ENCODE measurements at regions not wholly inside any gene's neighbourhood (a gene's known extent, or its start where the extent isn't known, plus 50 kb on each side); places are given as distances from the start of the nearest gene placed in this dataset.
"Not testable (repeated sequence)": the region's sequence is repeated elsewhere in the genome, so short reads cannot be mapped to it uniquely, and the experiment has no call there.

DNA sequence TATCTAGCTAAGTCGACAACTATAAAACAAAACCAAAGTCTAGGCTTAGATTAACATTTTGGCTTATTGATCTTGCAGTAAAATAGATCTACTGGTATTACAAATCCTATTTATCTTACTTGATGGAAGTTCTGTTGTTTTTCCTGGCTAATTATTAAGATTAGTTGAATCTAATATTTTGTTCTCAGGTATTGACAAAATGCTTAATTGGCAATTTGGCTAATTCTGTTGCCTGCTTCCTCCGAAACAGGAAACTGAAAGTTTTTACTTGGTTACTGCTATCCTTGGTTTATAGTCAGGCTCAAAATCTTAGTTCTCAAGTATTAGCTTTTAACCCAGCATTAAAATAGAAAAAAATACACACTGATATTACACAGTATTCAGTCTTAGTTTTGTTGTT lies 820.5 kb downstream of the NR2F1-AS1 start:
- no peak for DNase-seq

DNA sequence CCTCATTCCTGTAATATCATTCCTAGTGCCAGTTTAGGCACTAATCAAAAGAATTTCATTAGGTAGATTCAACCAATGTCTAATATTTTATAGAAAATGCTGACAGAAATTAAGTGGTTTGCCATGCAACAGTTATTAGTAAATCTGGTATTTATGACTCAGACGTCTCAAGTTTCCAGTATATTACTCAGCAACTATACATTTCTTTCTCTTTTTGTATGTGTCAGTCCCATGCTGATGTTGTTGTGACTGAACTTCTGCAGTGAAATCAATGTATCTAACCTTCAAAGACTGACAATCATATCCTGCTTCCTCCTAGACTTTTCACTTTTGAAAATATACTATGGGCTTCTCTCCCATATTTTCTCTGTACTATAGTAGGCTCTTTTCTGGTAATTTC lies 822.5 kb downstream of the NR2F1-AS1 start:
- DNase-seq = no peak

DNA sequence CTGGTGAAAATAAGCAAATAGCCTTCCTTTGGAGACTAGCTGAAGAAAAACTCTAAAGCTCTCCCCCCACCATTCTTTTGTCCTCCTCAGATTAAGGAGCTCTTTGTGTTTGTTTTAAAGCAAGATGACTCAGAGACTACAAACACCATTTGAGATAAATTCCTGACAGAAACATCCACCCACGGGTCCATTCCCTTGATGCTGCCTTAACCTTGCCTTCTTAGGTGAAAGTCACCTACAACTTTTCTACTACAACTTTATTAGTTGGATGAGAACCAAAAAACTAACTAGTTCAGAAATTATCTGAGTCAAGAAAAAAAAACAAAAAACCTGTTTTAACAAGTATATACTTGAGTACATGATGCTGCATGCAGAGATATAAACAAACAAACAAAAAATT lies 831.1 kb downstream of the NR2F1-AS1 start:
- DNase-seq = no peak

DNA sequence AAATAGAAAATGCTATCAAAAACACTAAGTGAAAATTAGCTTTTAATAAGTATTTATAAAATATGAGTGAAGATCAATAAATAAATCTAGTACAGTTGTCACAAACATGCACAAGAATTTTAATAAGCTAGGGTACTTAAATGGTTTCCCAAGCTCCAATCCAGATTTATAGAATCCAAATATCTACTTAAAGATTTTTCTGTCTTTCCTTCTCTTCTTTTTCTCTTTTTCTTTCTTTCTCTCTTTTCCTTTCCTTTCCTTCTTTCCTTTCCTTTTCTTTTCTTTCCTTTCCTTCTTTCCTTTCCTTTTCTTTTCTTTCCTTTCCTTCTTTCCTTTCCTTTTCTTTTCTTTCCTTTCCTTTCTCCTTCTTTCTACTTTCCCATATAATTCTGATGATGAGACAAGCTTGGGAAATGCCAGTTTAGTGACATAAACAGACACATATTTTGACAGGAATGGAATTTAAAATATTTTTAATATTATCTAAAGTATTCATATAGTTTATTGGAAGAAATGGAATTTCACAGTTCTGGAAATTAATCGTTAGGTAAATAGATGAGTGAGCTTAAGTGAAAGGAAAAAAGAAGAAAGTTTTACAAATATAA lies 832.8 kb downstream of the NR2F1-AS1 start:
- DNase-seq = no peak

DNA sequence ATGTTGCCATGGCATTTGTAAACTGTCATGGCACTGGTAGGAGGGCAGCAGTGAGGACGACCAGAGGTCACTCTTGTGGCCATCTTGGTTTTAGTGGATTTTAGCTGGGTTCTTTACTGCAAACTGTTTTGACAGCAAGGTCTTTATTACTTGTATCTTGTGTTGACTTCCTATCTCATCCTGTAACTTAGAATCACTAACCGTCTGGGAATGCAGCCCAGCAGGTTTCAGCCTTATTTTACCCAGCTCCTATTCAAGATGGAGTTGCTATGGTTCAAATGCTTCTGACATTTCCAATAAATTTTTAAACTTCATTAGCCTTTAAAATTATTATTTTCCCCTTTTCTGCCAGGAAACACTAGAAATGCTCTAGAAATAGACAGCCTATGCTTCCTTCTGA lies 839.1 kb downstream of the NR2F1-AS1 start:
- no peak for DNase-seq

DNA sequence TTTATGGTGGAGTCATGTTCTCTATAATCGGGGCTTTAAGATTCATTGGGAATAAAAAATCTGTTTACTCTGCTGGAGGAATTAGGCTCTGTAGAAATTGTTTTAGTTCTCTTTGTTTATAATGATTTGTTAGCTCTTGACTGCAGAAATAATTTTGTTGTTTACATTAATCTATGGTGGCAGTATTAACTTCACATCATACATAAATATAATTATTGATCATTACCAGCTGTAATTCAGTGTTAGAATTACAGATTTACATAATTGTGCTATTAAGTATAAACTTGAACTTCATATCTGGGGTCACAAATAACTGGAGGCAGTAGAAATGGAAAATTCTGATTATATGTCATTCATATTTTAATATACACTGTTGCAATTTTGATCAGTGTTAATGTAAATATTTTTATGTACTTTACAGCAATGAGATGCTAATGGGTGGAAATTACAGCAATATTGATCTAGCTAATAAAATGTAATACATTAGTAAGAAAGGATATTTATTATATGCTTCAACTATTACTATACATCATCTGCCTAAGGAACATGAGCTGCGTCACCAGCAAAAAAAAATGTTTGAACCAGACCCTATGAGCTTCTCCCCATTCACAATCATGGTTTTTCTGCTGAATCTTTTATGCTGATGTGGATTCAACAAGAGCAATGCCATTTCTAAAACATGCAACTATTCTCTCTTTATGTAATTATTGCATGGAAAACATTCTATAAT lies 846.6 kb downstream of the NR2F1-AS1 start:
- DNase-seq = no peak

DNA sequence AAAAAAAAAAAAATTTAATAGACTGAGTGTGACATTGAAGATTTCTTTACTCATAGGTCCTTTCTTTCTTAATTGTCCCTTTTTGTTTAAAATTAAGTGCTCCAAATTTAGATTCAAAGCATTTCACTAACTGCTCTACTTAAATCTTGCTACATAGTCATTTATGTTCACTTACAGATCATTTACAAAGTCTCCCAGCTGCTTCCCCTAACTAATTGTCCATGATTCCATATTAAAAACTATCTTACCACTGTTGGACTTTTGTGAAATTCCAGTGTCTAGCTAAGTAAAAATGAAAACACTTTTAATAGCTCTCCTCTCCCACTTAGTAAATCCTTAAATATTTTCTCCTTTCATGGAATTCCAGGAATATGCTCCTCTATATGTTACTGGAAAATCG lies 850.5 kb downstream of the NR2F1-AS1 start:
- DNase-seq = no peak

DNA sequence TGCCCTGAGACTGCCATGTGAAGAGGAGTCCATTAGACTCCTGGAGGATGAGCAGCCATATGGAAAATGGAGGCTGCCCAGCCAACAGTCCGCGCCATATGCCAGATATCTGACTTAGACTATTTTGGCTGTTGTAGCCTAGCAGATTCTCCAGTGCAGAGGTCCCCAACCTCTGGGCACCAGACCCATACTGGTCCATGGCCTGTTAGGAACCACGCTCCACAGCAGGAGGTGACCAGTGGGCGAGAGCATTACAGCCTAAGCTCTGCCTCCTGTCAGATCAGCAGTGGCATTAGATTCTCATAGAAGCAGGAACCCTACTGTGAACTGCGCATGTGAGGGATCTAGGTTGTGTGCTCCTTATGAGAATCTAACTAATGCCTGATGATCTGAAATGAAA lies 851.9 kb downstream of the NR2F1-AS1 start:
- no peak for DNase-seq

DNA sequence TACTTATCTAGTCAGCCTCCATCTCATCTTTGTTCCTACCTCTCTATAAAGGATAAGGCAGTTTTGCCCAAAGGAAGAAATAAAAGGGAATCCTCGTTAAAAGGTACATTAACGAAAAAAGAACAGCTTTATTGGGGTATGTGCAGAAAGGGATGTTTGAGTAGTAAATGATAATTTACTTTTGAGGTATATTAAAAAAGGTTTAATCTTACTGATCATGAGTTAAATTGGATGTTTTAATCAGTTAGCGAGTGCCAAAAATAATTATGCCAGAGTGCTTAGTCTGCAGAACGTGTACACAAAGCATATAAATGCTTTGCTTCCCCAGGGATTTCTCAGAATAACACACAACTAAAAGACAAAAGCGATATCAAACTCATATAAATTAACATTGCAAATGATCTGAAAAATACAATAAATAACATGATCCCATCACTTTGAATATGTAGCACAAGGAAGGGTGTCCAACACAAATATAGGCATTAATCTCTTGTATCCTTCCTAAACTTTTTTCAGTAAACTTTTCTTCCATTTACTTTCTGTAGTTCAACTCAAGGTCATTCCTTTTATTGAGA lies 865.0 kb downstream of the NR2F1-AS1 start:
- DNase-seq = no peak

DNA sequence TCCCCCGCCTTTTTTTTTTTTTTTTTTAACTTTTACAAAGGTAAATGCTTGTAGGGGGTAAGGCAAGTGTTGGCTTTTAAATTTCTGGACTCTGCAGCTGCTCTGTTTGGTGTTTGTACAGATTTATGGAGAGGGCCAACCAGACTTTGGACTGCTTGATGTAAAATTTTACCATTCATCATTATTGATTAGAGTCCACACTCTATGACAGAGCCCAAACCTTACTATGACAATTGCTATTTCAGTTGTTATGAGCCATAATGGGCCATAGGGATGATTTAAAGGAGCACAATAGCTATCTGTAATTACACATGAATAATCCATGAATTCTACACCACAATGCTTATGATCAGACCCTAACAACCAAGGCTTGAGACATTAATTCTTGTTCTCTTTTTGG lies 867.2 kb downstream of the NR2F1-AS1 start:
- DNase-seq = no peak

DNA sequence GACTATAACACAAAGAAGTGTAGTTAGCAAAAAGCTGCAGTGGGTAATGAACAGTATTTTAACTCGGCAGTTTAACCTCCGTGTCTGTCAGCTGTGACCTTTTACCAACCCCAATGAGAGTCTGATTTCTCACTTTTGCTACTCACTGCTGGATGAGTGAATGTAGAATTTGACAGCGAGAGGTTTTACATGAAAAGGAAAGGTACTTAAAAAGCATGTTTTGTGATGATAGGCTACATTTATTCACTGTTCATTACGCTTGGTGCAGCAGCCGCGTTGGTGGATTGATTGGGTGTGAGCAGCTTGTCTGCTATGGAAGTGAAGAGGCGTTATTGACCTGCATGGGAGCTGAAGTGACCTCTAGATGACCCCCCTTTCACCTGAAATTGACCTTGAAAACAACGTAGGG lies 867.7 kb downstream of the NR2F1-AS1 start:
- no peak for DNase-seq

DNA sequence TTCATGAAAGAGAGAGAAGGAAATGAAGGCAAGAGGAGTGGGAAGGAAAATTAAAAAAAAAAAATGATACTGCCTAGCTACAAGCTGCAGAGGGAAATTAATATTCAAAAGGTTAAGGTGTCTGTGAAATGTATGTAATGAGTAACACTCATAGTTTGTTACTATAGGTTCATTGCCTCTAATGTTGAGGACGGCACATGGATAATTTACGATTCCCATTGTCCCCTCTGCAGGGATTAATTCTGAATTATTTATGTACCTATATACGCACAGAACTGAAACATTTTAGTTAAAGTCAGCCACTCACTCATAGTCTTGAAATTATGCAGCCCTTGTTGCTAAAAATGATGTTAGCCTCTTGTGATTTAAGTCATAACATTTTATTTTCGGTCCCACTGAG lies 869.1 kb downstream of the NR2F1-AS1 start:
- no peak for DNase-seq

DNA sequence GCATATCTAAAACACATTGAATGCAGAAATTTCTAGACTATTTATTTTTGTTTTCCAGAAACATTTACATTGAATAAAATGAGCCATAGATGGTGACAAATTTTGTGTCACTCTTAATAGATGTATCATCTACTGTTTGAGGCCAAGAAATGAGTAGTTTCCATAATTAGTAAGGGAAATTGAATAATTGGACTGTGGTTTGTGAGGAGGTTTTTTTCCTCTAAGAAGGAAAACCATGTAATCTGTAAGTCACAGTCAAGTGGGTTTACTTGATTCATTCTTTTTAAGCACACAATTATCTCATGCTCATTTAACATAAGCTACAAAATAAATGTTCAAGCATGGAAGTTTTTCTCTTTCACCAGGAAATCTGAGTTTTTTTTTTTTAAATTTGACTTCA lies 876.4 kb downstream of the NR2F1-AS1 start:
- DNase-seq = no peak

DNA sequence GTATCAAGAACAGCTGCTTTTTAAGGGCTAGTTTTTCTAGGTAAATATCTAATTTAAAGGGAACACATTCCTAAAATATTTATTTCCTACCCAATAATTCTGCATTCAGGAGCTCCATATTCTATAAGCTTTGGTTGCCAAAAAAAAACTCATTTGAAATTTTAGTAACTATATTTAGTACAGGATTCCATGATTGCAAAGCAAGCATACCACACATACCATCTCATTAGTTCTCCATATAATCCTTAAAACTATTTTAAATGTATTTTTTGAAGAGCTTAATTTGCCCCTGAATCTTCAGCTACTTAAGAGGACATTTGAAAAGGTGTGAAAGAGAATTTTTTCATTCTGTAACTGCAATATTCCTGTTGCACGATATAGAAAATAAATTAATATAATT lies 877.0 kb downstream of the NR2F1-AS1 start:
- no peak for DNase-seq

DNA sequence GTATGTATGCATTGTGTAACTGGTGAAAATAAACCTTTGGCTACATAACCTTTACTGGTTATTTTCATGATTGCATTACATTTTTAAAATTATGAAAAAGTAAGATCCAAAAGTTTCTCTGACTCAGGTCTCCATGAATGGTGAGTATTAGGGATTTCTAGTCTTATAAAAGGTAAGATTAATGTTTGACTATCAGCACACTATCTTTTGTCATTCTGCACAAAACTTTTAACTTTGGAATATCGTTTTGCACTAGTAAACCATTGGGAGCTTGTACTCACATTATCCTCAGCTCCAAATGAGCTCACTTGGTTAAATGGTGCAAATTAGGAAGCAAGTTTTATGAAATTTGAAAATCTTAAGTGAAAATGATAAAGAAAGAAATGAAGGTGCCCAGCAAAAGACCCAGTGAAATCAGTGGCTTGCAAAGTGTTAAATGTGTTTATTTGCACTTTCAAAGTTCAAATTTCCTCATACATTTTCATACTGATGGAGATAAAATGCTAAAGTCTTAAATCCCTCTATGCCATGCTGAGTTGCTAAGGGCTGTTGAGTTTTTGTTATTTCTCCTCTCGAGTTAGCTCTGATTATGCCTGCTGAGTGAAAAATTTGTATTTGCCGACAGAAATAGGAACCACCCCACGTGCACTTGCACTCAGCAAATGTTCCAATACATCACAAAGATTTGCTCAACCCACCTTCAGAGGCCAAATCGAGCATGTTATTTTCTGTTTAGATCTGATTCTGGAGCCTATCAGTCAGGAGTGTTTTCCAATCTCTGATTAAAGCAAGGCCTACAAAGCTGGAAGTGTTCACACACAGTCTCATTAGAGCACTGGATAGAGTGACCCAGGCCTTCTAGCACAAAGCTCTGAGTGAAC lies 885.7 kb downstream of the NR2F1-AS1 start:
- DNase-seq = no peak

DNA sequence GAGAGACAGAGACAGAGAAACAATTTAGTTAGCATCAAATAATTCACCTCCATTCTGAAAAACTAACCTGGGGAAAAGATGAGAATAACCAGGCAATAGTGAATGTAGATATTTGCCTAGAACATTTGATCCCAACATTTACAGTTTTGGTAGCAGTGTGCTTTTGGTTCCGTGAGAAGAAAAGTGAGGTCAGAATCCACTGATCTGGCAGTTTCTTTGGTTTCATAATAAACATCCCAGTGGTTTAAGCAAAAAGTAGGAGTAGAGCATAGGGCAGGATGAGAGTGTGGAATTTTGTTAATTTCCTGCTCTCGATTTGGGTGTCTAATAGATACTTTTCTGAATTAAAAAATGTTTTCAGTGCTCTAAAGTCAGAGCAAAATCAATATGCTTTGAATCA lies 887.0 kb downstream of the NR2F1-AS1 start:
- DNase-seq = no peak

DNA sequence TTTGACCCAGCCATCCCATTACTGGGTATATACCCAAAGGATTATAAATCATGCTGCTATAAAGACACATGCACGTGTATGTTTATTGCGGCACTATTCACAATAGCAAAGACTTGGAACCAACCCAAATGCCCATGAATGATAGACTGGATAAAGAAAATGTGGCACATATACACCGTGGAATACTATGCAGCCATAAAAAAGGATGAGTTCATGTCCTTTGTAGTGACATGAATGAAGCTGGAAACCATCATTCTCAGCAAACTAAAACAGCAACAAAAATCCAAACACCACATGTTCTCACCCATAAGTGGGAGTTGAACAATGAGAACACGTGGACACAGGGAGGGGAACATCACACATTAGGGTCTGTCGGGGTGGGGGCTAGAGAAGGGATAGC lies 889.1 kb downstream of the NR2F1-AS1 start:
- not testable (repeated sequence) for DNase-seq

DNA sequence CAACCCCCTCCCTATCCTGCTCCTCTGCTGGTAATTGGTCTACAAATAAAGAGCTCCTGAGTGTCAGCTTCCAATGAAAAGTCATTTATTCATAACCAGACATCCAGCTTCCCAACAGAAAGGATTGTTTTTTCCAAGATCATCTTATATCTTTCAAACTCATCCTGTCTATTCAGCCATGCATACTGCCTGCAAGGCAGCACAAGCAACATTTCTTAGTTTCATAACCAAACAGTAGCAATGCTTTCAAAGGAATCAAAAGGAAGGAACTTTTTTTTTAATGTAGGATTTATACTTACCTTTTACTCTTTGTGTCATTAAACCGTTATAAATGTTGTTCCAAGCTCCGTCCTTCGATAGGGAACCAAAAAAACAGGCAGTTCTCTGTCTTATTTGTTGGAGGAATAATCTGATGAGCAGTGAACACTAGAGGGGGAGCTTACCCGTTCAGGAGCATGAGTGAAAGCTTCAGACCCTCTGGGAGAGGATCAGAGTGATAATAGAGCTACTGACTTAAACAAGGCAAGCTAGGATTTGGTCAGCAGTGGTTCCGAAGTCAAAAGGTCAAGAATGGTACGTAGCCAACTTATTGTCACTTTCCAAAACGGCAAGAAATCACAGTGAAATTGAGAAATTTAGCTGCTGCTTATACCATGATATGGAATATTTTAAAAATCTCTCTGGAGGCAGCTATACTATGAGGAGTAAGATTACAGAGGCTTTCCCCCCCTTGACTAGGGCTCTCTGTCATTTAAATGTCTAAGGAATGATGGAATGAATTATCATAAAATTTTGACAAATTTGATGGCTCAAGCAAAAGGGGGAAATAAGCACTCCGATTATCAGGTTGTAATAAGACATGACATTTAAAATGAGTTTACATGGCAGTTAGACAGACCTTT lies 892.9 kb downstream of the NR2F1-AS1 start:
- no peak for DNase-seq

DNA sequence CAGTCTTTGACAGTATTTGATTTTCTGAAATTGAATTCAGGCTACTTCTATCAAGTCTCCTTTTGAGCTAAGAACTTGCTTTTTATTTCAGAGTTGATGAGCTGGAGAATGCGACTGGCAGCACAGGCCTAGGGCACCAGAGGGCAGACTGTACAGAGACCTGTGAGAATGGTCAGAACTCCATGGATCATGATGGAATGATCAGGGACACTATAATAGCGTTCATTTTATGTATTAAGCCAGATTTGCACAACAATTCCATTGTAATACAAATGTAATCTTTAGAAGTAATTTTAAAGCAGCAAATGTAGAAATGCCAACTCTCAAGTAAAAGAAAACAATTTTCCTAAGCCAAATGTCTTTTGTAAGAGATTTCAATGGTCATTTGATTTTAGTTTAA lies 902.4 kb downstream of the NR2F1-AS1 start:
- DNase-seq = no peak

DNA sequence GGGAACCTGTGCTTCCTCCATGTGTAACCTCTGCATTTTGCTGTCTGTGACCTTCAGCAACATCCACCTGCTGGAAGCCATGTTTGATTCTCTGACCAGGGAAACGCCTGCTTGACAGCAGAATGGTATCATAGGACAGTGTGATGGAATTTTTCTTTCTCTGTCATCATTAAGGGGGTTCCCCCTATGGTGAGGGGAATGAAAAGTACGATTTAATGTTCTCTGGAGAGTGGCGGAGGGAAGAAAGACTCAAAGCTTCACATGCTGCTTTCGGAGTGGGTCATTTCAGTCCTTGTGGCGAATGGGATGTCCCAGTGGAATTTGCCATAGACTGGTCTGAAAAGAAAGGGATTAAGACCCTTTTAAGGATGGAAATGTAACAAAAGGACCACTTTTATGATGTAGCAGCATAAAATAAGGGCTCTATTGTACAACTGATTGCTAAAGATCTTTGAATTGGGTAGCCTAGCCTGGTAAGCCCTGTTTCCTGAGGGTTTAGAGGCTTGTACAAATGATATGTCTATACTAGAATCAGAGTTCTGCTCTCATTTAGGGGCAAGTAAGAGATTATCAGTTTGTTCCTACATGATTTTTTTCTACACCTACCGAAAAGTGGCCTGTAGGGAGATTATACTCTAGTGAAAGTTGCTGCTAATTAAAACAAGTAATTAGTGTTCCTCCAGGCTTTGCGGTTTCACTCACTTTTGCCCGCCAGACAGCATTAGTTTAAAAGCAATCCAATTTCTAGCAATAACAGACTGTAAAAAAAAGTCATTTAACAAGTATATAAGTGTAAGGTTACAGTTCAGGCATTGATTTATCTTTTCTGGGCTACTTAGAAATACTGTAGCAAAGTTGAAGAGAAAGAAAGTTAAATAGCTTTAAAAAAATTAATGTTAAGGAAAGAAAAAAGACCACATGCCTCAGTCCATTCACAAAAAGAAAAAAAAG lies 904.5 kb downstream of the NR2F1-AS1 start:
- DNase-seq = no peak

DNA sequence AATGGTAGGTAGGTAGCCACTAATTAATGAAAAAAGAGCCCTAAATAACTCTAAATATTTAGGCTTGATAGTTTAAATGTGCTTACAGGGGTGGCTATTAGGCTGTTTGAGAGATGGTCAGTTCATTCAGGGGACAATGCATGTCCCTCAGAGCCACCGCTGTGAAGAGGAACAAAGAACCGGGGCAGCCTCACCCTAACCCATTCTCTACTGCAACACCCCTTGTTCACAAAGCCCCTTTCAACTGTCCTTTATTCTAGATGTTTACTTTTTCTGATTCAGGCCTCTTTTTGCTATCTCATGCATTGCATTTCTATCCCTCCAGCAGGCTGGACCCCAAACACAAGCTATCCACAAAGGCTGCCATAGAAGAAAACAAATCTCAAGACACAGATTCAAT lies 906.7 kb downstream of the NR2F1-AS1 start:
- no peak for DNase-seq
